Testis (tissue), 2 donors: ENCODE measurements at regions not wholly inside any gene's neighbourhood (a gene's known extent, or its start where the extent isn't known, plus 50 kb on each side); places are given as distances from the start of the nearest gene placed in this dataset.

ENCODE experiments used
- POLR2A ChIP-seq: fragments of 450-650 bp; IDR thresholded peaks from one replicate; pipeline ENCODE4 v1.6.1; 2017; ENCODE audit warnings: antibody characterized with exemption, mild to moderate bottlenecking, moderate library complexity
- TF ChIP-seq, protein P1 (sequence below), 3 experiments: fragments of 450-650 bp in 2 of 3; fragments of 200-600 bp in 1 of 3; sonication (generic) in 1 of 3; IDR thresholded peaks; one replicate each; pipeline ENCODE4 v1.5.1; 2016 to 2019; ENCODE audit warnings: antibody characterized with exemption in 3 of 3, mild to moderate bottlenecking in 2 of 3, moderate library complexity in 1 of 3

DNA sequence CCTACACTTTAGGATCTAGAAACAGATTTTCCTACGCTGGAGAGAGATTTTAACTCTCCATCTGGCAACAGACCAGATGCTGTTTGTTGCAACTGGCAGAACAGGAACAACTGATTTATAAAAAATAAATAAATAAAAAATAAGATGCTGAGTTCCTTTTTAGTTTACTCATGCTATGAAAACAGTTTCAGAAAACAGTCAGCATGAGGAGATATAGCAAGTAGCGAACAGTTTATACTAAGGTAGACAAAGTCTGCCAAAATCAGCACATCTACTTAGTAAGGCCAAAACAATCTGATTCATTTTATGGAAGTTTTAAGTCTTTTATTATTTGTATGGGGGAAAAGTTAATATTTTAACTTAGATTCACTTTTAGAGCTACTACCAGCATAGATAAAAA is 974.0 kb upstream of the CNTNAP5 start:
- TF ChIP-seq, protein P1, sequence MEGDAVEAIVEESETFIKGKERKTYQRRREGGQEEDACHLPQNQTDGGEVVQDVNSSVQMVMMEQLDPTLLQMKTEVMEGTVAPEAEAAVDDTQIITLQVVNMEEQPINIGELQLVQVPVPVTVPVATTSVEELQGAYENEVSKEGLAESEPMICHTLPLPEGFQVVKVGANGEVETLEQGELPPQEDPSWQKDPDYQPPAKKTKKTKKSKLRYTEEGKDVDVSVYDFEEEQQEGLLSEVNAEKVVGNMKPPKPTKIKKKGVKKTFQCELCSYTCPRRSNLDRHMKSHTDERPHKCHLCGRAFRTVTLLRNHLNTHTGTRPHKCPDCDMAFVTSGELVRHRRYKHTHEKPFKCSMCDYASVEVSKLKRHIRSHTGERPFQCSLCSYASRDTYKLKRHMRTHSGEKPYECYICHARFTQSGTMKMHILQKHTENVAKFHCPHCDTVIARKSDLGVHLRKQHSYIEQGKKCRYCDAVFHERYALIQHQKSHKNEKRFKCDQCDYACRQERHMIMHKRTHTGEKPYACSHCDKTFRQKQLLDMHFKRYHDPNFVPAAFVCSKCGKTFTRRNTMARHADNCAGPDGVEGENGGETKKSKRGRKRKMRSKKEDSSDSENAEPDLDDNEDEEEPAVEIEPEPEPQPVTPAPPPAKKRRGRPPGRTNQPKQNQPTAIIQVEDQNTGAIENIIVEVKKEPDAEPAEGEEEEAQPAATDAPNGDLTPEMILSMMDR (IDR thresholded peaks at IDR 0.05), result no peak
- no peak for TF ChIP-seq POLR2A
